Panc1 (cell line): ENCODE measurements at regions not wholly inside any gene's neighbourhood (a gene's known extent, or its start where the extent isn't known, plus 50 kb on each side); places are given as distances from the start of the nearest gene placed in this dataset.

Experiments
- CTCF ChIP-seq: fragments of 450-650 bp; IDR thresholded peaks from 2 replicates; pipeline ENCODE4 v1.5.1; 2017; ENCODE audit warnings: mild to moderate bottlenecking
- POLR2AphosphoS5 ChIP-seq: IDR thresholded peaks from 2 replicates; pipeline ENCODE4 v1.6.1; 2012; ENCODE audit warnings: mild to moderate bottlenecking, low read depth, low read length, moderate library complexity
- SIN3A ChIP-seq: IDR thresholded peaks from 2 replicates; pipeline ENCODE4 v1.6.1; 2012; ENCODE audit warnings: low read depth, mild to moderate bottlenecking, low read length, moderate library complexity, borderline replicate concordance; ENCODE audit not compliant: insufficient read depth
- TF ChIP-seq, protein P1 (sequence below), 2 experiments: IDR thresholded peaks; 2 replicates each; pipeline ENCODE4 v1.6.1; 2011 to 2012; ENCODE audit warnings: low read depth in 2 of 2, control low read depth in 1 of 2, low read length in 1 of 2, mild to moderate bottlenecking in 1 of 2, moderate library complexity in 1 of 2; ENCODE audit not compliant: insufficient read depth in 1 of 2

- TF ChIP-seq CTCF (no peak), POLR2AphosphoS5 (no peak), SIN3A (no peak)
- TF ChIP-seq, protein P1, sequence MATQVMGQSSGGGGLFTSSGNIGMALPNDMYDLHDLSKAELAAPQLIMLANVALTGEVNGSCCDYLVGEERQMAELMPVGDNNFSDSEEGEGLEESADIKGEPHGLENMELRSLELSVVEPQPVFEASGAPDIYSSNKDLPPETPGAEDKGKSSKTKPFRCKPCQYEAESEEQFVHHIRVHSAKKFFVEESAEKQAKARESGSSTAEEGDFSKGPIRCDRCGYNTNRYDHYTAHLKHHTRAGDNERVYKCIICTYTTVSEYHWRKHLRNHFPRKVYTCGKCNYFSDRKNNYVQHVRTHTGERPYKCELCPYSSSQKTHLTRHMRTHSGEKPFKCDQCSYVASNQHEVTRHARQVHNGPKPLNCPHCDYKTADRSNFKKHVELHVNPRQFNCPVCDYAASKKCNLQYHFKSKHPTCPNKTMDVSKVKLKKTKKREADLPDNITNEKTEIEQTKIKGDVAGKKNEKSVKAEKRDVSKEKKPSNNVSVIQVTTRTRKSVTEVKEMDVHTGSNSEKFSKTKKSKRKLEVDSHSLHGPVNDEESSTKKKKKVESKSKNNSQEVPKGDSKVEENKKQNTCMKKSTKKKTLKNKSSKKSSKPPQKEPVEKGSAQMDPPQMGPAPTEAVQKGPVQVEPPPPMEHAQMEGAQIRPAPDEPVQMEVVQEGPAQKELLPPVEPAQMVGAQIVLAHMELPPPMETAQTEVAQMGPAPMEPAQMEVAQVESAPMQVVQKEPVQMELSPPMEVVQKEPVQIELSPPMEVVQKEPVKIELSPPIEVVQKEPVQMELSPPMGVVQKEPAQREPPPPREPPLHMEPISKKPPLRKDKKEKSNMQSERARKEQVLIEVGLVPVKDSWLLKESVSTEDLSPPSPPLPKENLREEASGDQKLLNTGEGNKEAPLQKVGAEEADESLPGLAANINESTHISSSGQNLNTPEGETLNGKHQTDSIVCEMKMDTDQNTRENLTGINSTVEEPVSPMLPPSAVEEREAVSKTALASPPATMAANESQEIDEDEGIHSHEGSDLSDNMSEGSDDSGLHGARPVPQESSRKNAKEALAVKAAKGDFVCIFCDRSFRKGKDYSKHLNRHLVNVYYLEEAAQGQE (IDR thresholded peaks at IDR 0.05; ENCODE audit: insufficient read depth in 1 of 2, low read depth in 2 of 2, low read length in 1 of 2), result no peak
These were observed 113.3 kb downstream of the MYCN start for GRCh38 chr2:16053437-16054257.
